ENCODE measurements at regions not wholly inside any gene's neighbourhood (a gene's known extent, or its start where the extent isn't known, plus 50 kb on each side); places are given as distances from the start of the nearest gene placed in this dataset.
"Not testable (repeated sequence)": the region's sequence is repeated elsewhere in the genome, so short reads cannot be mapped to it uniquely, and the experiment has no call there.

DNA sequence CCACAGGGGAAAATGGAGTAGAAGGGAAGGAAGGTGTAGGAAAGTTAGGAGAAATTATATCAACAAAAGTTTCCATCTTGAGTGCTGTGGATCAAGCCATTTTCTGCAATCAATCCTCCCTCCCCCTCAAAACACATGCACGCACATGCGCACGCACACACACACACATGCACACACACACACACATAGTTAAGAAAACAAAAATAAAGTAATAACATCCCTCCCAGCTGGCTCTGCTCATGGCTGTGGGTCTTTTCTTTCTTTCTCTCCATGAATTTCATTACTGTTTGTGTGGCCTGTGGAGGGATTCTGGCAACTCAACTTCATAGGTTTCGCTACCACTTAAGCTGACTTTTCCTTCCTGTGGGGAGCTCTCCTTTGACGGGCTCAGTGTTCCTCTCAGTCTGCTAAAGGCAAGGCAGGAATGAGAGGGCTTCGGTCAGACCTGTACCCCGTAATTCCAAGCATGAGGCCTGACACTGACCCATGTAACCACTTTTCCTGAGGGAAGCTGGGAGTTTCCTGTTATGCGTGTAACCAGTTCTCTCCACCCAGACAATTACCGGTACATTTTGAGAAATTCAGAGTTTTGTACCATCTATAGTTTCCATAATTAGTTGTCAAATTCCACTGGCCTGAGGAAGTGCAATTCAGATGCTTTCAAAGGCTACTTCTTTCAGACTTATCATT, 79.8 kb downstream of the ZNF92 start:
- no peak for DNase-seq (ENCODE audit: low spot score)
- CTCF ChIA-PET, result no interaction called here
- no peak overlapping the region for H3K27ac ChIP-seq
- TF ChIP-seq, protein P1, sequence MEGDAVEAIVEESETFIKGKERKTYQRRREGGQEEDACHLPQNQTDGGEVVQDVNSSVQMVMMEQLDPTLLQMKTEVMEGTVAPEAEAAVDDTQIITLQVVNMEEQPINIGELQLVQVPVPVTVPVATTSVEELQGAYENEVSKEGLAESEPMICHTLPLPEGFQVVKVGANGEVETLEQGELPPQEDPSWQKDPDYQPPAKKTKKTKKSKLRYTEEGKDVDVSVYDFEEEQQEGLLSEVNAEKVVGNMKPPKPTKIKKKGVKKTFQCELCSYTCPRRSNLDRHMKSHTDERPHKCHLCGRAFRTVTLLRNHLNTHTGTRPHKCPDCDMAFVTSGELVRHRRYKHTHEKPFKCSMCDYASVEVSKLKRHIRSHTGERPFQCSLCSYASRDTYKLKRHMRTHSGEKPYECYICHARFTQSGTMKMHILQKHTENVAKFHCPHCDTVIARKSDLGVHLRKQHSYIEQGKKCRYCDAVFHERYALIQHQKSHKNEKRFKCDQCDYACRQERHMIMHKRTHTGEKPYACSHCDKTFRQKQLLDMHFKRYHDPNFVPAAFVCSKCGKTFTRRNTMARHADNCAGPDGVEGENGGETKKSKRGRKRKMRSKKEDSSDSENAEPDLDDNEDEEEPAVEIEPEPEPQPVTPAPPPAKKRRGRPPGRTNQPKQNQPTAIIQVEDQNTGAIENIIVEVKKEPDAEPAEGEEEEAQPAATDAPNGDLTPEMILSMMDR (conservative IDR thresholded peaks at IDR 0.05; ENCODE audit: low read depth), result no peak
- POLR2A ChIA-PET (ENCODE audit: low non-redundant PET), result no interaction called here

DNA sequence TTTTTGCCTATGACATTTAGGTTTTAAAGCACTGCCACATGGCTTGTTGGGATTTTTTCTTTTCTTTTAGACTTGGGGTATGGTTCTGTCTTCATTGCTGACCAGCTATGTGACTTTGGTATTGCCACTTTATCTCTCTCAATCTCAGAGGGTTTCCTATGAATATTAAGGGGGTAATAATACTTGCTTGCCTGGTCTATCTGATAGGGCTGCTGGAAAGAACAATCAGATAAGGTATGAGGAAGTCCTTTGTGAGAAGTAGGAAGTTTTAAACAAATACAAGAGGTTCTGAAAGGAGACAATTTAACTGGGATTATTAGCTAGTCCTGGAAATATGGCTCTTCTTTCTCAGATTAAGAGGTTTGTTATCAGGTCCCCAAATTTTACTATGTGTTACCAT, 80.8 kb downstream of the ZNF92 start:
- no peak for DNase-seq (ENCODE audit: low spot score)
- no peak overlapping the region for H3K27ac ChIP-seq
- ChIA-PET POLR2A (ENCODE audit: low non-redundant PET) (no interaction called here), CTCF (no interaction called here)
- TF ChIP-seq, protein P1 (conservative IDR thresholded peaks at IDR 0.05; ENCODE audit: low read depth), result no peak

DNA sequence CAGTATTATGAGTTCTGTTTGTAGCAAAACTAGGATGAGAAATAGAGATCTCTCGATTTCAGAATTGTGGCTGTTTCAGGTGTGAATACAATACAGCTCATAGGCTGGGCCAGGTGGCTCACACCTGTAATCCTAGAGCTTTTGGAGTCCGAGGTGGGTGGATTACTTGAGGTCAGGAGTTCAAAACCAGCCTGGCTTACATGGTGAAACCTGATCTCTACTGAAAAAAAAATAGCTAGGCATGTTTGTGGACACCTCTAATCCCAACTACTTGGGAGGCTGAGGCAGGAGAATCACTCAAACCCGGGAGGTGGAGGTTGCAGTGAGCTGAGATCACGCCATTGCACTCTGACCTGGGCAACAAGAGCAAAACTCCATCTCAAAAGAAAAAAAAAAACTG, 81.4 kb downstream of the ZNF92 start:
- DNase-seq (ENCODE audit: low spot score); POLR2A ChIA-PET (ENCODE audit: low non-redundant PET); CTCF ChIA-PET; H3K27ac ChIP-seq: not testable (repeated sequence)

DNA sequence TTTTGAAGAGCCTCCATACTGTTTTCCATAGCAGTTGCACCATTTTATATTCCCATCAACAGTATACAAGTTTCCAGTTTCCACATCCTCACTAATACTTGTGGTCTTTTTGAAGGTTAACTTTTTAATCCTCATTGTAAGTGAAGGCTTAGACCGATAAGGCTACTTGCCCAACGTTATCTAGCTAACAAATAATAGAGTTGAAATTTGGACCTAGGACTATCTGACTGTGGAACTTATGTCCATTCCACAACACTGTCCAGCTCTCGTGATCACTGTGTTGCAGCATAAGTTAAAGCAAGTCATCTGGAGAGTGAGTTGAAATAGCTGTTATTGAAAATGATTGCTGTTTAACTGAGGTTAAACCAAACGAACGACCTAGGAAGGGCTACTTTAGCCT, 84.0 kb downstream of the ZNF92 start:
- TF ChIP-seq, protein P1 (conservative IDR thresholded peaks at IDR 0.05; ENCODE audit: low read depth), result no peak
- CTCF ChIA-PET, result no interaction called here
- no peak overlapping the region for H3K27ac ChIP-seq
- POLR2A ChIA-PET (ENCODE audit: low non-redundant PET), result no interaction called here
- no peak for DNase-seq (ENCODE audit: low spot score)

DNA sequence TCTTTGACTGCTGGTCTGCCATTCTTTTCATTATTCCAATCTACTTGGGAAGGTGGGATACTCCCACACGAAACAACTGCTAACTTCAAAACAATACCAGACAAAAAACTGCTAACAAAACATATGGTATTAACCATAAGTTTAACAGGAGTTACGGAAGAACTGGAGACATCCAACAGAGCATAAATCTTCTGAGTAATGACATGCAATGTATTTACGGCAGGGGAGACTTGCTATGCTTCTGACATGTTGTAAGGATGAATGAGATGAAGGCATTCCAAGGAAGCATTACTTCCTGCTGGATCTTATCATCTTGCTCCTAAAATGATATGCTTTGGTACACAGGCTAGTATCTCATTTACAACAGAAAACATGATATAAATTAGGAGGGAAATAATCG, 85.8 kb downstream of the ZNF92 start:
- POLR2A ChIA-PET (ENCODE audit: low non-redundant PET), result no interaction called here
- TF ChIP-seq, protein P1 (conservative IDR thresholded peaks at IDR 0.05; ENCODE audit: low read depth), result no peak
- DNase-seq (ENCODE audit: low spot score), result no peak
- H3K27ac ChIP-seq, result no peak overlapping the region
- CTCF ChIA-PET, result no interaction called here

DNA sequence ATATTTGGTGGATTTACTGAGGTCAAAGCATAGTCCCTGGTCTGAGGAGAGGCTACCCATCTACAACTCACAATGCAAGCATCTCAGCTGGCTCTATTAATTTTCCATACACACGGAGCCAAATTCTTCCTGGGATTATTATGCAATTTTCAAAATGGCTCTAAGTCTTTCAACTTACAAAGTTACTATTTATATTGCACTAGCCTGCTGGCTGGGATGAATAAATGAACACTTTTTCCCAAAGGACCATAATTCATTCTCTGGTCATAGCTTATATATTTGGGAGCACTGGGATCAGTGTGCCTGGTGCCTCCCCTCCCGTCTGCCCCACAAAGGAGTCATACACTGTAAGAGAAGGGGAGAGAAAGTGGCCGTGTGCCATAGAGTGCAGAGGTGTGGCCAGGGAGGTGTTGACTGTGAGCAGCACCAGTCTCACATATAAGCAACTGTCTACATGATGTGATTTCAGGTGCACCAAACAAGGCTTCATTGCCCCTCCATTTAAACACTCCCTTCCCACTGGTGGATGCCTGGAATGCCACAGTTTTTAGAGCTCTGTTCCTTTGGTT, 88.6 kb downstream of the ZNF92 start:
- no peak for DNase-seq (ENCODE audit: low spot score)
- ChIA-PET POLR2A (ENCODE audit: low non-redundant PET) (no interaction called here), CTCF (no interaction called here)
- no peak overlapping the region for H3K27ac ChIP-seq
- TF ChIP-seq, protein P1 (conservative IDR thresholded peaks at IDR 0.05; ENCODE audit: low read depth), result no peak

DNA sequence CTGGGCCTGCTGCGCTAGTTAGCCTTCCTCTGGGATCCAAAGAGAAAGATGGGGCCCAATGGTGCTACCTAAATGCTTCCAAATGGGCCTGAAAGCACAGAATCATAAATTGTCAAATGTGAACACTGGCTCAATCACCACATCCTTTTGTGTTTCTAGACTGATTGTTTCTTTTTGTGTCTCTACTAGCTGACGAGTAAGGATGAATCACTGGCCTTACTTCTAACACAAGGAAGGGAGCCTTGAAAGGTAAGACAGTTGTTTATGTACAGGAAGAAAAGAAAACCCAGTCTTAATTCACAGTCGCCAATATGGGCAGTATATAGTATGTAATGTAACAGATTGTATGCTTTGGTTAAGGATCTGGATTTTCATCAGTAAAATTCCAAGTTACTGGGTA, 89.5 kb downstream of the ZNF92 start:
- POLR2A ChIA-PET (ENCODE audit: low non-redundant PET), result no interaction called here
- no peak for DNase-seq (ENCODE audit: low spot score)
- H3K27ac ChIP-seq, result no peak overlapping the region
- TF ChIP-seq, protein P1 (conservative IDR thresholded peaks at IDR 0.05; ENCODE audit: low read depth), result no peak
- CTCF ChIA-PET, result no interaction called here

DNA sequence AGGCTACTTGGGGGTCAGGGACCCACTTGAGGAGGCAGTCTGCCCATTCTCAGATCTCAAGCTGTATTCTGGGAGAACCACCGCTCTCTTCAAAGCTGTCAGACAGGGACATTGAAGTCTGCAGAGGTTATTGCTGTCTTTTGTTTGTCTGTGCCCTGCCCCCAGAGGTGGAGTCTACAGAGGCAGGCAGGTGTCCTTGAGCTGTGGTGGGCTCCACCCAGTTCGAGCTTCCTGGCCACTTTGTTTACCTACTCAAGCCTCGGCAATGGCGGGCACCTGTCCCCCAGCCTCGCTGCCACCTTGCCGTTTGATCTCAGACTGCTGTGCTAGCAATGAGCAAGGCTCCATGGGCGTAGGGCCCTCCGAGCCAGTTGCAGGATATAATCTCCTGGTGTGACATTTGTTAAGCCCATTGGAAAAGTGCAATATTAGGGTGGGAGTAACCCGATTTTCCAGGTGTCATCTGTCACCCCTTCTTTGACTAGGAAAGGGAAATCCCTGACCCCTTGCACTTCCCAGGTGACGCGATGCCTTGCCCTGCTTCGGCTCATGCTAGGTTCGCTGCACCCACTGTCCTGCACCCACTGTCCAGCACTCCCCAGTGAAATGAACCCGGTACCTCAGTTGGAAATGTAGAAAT, 96.4 kb downstream of the ZNF92 start:
- H3K27ac ChIP-seq; POLR2A ChIA-PET (ENCODE audit: low non-redundant PET); DNase-seq (ENCODE audit: low spot score); CTCF ChIA-PET: not testable (repeated sequence)
